ENCODE measurements at regions not wholly inside any gene's neighbourhood (a gene's known extent, or its start where the extent isn't known, plus 50 kb on each side); places are given as distances from the start of the nearest gene placed in this dataset.

DNA sequence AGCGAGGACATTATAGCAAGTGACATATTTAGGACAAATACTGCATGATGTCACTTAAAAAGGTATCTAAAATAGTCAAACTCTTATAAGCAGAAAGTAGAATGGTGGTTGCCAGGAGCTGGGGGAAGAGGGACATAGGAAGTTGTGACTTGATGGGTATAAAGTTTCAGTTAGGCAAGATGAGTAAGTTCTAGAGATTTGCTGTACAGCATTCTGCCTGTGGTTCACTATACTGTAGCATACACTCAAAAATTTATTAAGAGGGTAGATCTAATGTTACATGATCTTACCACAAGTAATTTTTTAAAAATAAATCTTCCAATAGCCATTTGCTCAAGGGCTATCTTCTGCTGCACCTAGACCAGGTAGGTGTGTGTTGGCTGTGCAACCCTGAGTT lies 78.1 kb upstream of the NPAS2 start:
- TF ChIP-seq, protein P1, sequence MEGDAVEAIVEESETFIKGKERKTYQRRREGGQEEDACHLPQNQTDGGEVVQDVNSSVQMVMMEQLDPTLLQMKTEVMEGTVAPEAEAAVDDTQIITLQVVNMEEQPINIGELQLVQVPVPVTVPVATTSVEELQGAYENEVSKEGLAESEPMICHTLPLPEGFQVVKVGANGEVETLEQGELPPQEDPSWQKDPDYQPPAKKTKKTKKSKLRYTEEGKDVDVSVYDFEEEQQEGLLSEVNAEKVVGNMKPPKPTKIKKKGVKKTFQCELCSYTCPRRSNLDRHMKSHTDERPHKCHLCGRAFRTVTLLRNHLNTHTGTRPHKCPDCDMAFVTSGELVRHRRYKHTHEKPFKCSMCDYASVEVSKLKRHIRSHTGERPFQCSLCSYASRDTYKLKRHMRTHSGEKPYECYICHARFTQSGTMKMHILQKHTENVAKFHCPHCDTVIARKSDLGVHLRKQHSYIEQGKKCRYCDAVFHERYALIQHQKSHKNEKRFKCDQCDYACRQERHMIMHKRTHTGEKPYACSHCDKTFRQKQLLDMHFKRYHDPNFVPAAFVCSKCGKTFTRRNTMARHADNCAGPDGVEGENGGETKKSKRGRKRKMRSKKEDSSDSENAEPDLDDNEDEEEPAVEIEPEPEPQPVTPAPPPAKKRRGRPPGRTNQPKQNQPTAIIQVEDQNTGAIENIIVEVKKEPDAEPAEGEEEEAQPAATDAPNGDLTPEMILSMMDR (IDR thresholded peaks at IDR 0.05) = no peak
- no peak for TF ChIP-seq EZH2 (IDR thresholded peaks at IDR 0.05; ENCODE audit: borderline replicate concordance, insufficient read depth, low read depth, low read length, poor library complexity, severe bottlenecking)
